ENCODE measurements at regions not wholly inside any gene's neighbourhood (a gene's known extent, or its start where the extent isn't known, plus 50 kb on each side); places are given as distances from the start of the nearest gene placed in this dataset.

GRCh38 chr20:48171071-48171470 lies 385.8 kb upstream of the SULF2 start:
- ATAC-seq (no peak), DNase-seq (no peak)
- Mint-ChIP-seq H3K27ac (no peak overlapping the region), H3K4me3 (no peak overlapping the region), H3K9me3 (no peaks in the 10 kb centered on the region), H3K27me3 (peaks cover 1% of the 10 kb centered on the region), H3K4me1 (ENCODE audit: low read depth) (no peaks in the 10 kb centered on the region), H3K36me3 (ENCODE audit: low read depth) (no peaks in the 10 kb centered on the region)
- TF ChIP-seq CTCF (IDR thresholded peaks at IDR 0.05), result no peak
- POLR2A ChIA-PET, result no interaction called here
- intact Hi-C loops (cut with micrococcal nuclease), result no loop called here
- CTCF ChIA-PET, result no interaction called here

GRCh38 chr20:48170625-48171024 lies 385.3 kb upstream of the SULF2 start:
- intact Hi-C loops (cut with micrococcal nuclease), result no loop called here
- Mint-ChIP-seq H3K27ac (no peak overlapping the region), H3K4me1 (ENCODE audit: low read depth) (no peaks in the 10 kb centered on the region), H3K27me3 (peaks cover 1% of the 10 kb centered on the region), H3K36me3 (ENCODE audit: low read depth) (no peaks in the 10 kb centered on the region), H3K4me3 (no peak overlapping the region), H3K9me3 (no peaks in the 10 kb centered on the region)
- DNase-seq, result no peak
- ChIA-PET CTCF (no interaction called here), POLR2A (no interaction called here)
- no peak for TF ChIP-seq CTCF (IDR thresholded peaks at IDR 0.05)
- ATAC-seq, result no peak

- Mint-ChIP-seq H3K27me3 (peaks cover 1% of the 10 kb centered on the region), H3K36me3 (ENCODE audit: low read depth) (no peaks in the 10 kb centered on the region), H3K4me3 (no peak overlapping the region), H3K27ac (no peak overlapping the region), H3K4me1 (ENCODE audit: low read depth) (no peaks in the 10 kb centered on the region), H3K9me3 (no peaks in the 10 kb centered on the region)
- ChIA-PET CTCF (no interaction called here), POLR2A (no interaction called here)
- TF ChIP-seq CTCF (IDR thresholded peaks at IDR 0.05), result no peak
- ATAC-seq, result no peak
- no peak for DNase-seq
- intact Hi-C loops (cut with micrococcal nuclease), result no loop called here
Measured at GRCh38 chr20:48169650-48170225, 384.5 kb upstream of the SULF2 start.

GRCh38 chr20:48166082-48166835 lies 381.0 kb upstream of the SULF2 start:
- ATAC-seq (no peak), DNase-seq (no peak)
- no peak overlapping the region for H3K27ac Mint-ChIP-seq
- POLR2A ChIA-PET, result no interaction called here
- TF ChIP-seq CTCF (IDR thresholded peaks at IDR 0.05), result no peak
- no peaks in the 10 kb centered on the region for H3K9me3 Mint-ChIP-seq
- intact Hi-C loops (cut with micrococcal nuclease), result no loop called here
- no peak overlapping the region for H3K4me3 Mint-ChIP-seq
- peaks cover 4% of the 10 kb centered on the region for H3K27me3 Mint-ChIP-seq
- H3K4me1 Mint-ChIP-seq (ENCODE audit: low read depth), result no peaks in the 10 kb centered on the region
- H3K36me3 Mint-ChIP-seq (ENCODE audit: low read depth), result no peaks in the 10 kb centered on the region
- CTCF ChIA-PET, result no interaction called here

- no peak for TF ChIP-seq CTCF (IDR thresholded peaks at IDR 0.05)
- H3K27me3 Mint-ChIP-seq, result peaks cover 4% of the 10 kb centered on the region
- H3K4me3 Mint-ChIP-seq, result no peak overlapping the region
- H3K27ac Mint-ChIP-seq, result no peak overlapping the region
- ChIA-PET CTCF (no interaction called here), POLR2A (no interaction called here)
- no peak for DNase-seq
- no peaks in the 10 kb centered on the region for H3K9me3 Mint-ChIP-seq
- H3K36me3 Mint-ChIP-seq (ENCODE audit: low read depth), result no peaks in the 10 kb centered on the region
- H3K4me1 Mint-ChIP-seq (ENCODE audit: low read depth), result no peaks in the 10 kb centered on the region
- intact Hi-C loops (cut with micrococcal nuclease), result no loop called here
- no peak for ATAC-seq
Measured at GRCh38 chr20:48165401-48165685, 380.1 kb upstream of the SULF2 start.
